NB4 (cell line): ENCODE measurements at regions not wholly inside any gene's neighbourhood (a gene's known extent, or its start where the extent isn't known, plus 50 kb on each side); places are given as distances from the start of the nearest gene placed in this dataset.

Experiments used
- CTCF ChIP-seq: IDR thresholded peaks from one replicate; pipeline ENCODE4 v1.5.1; 2012; ENCODE audit warnings: low read depth, low read length
- MAX ChIP-seq: IDR thresholded peaks from 2 replicates; pipeline ENCODE4 v1.6.1; 2011; ENCODE audit warnings: low read depth, low read length
- POLR2A ChIP-seq: IDR thresholded peaks from 2 replicates; pipeline ENCODE4 v1.6.1; 2011; ENCODE audit warnings: mild to moderate bottlenecking; ENCODE audit not compliant: insufficient read length; ENCODE audit errors: extremely low read depth

- TF ChIP-seq CTCF (no peak), POLR2A (no peak), MAX (no peak)
Measured at GRCh38 chr15:36332301-36332700, 247.1 kb upstream of the CDIN1 start.
